NCI-H526 (cell line): ENCODE measurements at regions not wholly inside any gene's neighbourhood (a gene's known extent, or its start where the extent isn't known, plus 50 kb on each side); places are given as distances from the start of the nearest gene placed in this dataset.

ENCODE experiments used
- DNase-seq, 2 experiments: peaks; one replicate each; lab custom pipeline; 2025; lab: John Stamatoyannopoulos, UW

DNA sequence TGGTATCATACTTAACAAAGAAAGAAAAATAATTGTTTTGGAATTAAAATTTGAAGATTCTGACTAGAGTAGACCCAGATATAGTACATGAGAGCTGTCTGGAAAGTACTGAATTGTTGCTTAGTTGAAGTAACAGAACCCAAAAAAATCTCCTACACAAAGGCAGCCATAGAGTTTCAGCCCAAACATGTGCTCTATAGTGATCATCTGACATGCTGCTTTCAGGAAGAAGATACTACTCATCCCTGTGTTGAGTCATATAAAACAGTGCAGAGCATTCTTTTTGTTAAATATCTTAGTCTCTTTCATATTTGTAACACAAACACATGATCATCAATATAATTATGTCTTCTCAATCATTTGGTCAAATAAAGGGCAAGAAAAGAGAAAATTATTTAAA, 84.8 kb upstream of the PTPRM start:
- no peak for DNase-seq

DNA sequence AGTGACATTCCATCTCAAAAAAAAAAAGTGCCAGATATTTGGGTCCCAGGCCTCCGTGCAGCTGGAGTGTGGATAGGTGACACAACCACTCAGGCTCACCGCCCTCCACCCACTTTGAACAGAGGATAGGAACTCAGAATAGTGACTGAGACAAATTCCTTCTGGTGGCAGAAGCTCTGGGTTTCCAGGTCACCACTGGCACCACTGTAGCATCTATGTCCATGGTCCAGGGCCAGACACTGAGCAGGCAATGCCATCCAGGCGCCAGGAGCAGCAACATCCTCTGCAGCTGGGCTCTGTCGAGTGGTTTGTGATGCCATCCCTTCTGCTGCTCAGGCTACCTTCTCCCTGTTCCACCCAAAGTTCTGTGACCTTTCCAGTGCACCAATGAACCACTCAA, 81.5 kb upstream of the PTPRM start:
- no peak for DNase-seq

DNA sequence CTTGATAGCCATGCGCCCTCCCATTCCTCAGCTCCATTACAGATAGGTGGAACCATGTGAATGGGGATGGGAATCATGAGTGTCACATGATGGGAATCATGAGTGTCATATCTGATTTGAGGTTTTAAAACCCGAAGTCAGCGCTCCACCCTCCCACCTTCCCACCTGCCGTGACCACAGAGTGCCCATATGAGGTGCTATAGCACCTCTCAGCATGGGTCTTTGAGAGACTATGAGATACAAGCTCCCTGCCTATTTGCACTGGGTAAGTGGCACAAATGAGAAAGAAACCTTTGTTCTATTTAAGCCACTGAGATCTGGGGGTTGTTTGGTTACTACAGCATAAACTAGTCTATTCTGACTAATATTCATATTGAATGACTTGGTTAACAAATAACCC, 78.5 kb upstream of the PTPRM start:
- peak in 1 of 2 experiments; percentile 2 for DNase-seq

DNA sequence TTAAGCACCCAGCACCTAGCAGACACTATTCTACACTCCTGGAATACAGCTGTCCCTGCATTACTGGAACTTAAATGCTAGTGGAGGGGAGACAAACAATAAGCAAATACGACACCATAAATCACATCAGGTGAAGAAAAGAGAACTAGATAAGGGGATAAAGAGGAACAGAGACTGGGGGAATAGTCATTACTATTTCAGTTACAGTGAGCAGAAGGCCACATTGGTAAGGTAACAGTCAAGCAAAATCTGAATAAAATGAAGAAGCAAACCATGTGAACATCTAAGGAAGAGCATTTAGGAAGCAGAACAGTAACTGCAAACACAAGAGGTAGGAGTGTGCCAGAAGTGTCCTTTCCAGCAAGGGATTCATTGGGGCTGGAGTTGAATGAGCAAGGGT, 77.0 kb upstream of the PTPRM start:
- DNase-seq, result peak in 1 of 2 experiments; percentile 1

DNA sequence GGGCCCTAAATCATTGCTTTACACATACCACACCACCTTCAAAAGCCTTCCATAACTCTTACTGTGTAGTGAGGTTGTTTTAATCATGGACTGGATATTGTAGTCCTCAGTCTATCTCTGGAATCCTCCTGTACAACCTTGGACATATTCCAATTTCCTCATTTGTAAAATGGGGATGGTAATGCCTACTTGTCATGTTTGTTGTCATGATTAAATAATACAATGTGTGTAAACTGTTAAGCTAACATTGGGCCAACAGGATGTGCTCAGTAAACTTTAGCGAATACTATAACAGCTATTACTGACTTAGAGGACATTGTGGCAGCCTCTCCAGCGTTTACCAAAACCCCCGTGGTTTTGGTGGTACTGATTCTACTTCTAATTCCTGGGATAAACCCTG, 74.7 kb upstream of the PTPRM start:
- DNase-seq, result no peak

DNA sequence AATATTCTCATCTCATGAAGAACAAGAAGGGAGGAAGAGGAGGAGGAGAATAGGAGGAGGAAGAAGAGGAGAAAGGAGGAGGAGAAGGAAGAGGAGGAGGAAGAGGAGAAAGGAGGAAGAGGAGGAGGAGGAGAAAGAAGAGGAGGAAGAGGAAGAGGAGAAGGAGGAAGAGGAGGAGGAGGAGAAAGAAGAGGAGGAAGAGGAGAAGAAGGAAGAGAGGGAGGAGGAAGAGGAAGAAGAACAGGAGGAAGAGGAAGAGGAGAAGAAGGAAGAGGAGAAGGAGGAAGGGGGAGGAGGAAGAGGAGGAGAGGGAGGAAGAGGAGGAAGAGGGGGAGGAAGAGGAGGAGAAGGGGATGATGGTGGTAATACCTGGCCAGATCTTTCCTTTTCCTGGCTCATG, 70.0 kb upstream of the PTPRM start:
- no peak for DNase-seq

DNA sequence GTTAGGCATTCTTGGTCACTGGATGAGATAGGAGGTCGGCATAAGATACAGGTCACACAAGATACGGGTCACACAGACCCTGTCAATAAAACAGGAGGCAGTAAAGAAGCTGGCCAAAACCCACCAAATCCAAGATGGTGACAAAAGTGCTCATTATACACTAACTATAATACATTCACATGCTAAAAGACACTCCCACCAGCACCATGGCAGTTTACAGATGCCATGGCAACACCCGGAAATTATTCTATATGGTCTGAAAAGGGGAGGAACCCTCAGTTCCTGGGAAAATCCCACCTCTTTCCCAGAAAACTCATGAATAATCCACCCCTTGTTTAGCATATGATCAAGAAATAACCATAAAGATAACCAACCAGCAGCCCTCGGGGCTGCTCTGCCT, 56.0 kb upstream of the PTPRM start:
- no peak for DNase-seq

DNA sequence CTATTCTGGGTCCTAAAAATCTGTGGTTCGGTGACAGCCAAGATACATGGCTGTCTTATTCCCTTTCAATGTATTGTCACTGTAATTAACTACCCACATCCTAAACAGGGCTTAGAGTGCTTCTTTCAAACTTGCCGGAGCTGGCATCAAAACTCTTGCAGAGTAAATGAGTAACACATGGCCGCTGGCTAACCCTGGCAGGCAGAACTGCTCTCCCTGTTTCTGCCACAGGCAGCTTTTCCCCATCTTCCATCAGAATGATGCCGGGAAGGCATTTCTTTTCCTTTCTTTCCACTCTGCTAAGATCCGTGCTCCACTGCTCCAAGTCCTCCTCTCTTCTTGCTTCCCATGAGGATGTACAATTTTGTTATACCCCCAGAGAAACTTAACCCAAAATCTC, 54.8 kb upstream of the PTPRM start:
- no peak for DNase-seq

DNA sequence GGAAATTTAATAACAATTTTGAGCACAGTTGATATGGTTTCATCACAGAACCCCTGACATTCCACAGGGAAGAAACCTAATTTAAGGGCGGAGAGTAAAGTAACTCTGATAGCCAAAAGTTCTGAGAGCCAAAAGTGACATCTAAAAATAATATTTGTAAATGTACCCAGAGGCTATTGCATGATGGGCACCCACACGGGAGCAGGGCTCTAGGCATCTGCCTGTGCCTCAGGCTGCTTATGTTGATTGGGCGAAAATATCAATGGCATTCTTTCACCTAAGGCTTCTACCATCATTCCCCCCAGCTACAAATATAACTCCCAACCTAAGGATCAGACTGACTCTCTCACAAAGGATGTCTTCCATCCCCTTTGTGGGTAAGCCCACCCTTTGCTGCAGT, 54.1 kb upstream of the PTPRM start:
- DNase-seq, result no peak

DNA sequence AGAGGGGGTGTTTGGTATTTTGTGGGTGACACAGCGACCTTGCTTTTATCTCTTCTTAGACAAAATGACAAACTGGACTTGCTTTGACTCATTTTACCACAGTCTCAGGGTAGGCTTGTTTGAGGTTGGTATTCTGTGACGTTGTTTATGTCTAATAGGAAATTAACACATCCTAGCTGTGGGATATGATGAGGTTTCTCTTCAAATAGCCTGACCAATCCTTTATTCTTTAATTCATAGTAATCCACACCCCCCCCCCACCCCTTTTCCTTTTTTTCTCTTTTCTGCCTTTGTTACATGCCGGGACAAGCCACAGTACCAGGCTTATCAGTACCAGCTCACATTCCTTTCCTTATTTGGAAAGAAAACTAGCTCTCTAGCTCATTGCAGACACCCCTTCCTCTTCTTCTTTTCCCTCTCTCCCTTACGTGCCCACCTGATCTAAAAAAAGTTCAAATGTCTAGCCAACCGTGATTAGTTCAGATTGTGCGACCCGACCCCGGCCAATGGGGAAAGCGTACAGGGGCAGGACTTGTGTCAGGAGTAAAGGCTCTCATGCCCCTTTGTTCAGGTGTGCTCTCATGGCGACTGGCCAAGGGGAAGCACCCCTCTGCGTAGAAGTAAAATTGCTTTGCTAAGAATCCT, 52.2 kb upstream of the PTPRM start:
- DNase-seq, result no peak

DNA sequence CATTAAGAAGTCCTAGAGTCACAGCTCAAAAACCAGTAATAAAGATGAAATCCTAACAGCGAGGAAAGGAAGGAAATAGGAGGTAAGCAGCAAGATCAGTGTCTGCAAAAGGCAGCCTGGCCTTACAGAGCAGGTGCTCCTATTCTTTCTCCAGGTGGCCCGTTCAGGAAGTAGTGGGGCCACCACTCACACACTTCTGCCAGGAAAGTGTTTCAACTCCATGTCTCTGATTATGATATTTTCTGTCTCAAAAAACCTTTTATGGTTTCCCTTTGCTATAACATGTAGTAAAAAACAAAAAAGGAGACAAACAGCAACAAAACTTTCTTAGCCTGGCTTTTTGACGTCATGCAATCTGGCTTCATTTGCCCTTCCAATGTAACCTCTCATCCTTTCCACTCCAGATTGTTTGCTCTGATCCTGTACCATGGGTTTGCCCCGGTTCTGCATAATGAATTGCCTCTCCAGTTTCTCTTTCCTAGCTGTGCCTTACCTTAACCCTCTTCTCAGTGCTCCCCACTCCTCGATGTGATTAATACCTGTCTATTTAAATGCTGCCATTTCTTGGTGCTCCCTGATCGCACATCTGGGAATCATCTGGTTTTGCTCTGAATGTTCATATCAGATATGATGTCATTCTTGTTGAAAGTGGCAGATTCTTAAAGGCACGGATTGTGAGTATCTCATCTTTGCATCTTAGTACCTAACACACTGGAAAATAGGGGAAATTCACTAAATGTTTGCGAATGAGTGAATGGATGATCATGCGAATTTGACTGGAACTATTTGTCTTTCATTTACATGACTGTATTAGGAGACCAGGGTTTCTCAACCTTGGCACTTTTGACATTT, 50.6 kb upstream of the PTPRM start:
- DNase-seq, result no peak
